ENCODE measurements at regions not wholly inside any gene's neighbourhood (a gene's known extent, or its start where the extent isn't known, plus 50 kb on each side); places are given as distances from the start of the nearest gene placed in this dataset.
"Not testable (repeated sequence)": the region's sequence is repeated elsewhere in the genome, so short reads cannot be mapped to it uniquely, and the experiment has no call there.

DNA sequence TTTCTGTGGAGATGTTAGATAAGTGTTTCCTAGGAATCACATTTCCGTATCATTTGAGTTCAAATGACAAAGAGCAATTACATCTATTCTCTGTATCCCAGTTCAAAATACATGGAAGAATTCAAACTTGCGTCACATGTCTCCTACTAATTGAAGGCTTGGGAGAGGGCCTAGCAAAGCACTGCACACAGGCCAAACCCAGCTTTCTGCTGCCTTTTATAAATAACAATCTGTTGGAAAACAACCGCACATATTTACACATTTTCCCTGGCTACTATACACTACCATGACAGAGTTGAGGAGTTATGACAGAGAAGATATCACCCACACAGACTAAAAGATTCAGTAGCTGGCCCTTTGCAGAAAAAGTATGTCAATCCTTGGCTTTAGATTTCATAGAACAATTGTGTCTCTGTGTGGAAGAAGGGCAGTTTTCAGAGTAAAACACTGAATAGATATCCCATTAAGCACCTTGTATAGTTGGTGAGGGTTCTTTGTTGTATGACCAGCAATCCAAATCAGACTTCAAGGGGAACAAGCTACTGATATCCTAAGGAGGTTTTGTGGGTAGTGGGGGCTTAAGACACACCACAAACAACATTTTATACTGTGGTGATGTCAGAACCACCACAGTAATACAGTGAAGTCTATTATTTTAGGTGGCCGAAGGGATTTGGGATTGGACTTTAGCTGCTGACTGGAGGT, 861.3 kb downstream of the CCDC85A start:
- no peak for DNase-seq

DNA sequence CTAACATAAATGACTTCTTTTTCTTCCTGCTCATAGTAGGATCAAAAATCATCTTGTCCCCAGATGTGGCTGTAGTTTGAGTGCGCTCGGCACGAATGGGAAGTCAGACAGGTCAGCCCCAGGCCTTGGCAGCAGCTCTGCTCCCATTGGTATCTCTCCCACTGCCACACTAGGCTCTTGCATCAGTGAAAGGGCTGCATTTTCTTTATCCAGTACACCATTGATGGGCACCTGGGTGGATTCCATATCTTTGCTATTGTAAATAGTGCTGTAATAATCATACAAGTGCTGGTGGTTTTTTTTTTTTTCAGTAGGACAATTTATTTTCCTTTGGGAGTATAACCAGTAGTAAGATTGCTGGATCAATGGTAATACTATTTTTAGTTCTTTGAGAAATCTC, 865.5 kb downstream of the CCDC85A start:
- no peak for DNase-seq

DNA sequence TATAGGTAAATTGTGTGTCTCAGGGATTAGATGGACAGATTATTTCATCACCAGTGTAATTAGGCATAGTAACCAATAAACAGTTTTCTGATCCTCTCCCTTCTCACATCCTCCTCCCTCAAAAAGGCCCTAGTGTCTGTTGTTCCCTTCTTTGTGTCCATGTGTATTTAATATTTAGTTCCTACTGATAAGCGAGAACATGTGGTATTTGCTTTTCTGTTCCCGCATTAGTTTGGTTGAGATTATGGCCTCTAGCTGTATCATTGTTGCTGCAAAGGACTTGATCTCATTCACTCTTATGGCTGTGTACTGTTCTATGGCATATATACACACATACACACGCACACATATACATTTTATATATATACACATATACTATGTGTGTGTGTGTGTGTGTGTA, 866.2 kb downstream of the CCDC85A start:
- DNase-seq, result no peak

- DNase-seq, result not testable (repeated sequence)
These were observed 882.5 kb downstream of the CCDC85A start for GRCh38 chr2:57066301-57066700.

DNA sequence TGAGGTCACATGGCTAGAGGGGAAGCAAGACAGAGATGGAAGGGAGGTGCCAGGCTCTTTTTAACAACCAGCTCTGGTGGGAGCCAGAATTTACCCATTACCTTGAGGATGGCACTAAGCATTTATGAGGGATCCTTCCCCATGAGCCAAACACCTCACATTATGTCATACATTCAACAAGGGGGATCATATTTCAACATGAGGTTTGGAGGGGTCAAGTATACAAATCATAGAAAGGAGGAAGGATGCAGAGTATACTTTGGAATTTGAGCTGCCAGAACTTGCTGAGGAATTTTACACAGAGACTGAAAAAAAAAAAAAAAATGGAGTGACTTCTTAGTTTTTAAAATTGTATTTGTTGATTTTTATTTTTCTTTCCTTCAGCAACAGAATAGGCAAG, 891.4 kb downstream of the CCDC85A start:
- no peak for DNase-seq

DNA sequence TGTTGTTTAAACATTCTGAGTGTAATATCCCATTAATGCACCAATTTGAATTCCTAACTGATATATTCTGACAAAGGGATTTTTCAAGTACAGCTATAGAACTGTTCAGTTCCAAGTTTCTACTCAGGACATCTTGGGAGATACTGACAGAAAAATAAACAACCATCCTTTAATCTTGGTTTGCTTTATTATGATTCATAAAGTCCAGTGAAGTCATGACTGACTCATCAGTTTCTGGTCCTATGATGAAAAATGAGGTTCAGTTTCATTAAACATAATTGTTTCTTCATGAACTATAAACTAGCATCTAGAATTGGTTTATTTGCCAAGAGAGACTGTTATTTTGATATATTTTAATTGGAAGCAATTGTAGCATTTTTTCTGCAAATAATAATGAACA, 896.2 kb downstream of the CCDC85A start:
- no peak for DNase-seq

DNA sequence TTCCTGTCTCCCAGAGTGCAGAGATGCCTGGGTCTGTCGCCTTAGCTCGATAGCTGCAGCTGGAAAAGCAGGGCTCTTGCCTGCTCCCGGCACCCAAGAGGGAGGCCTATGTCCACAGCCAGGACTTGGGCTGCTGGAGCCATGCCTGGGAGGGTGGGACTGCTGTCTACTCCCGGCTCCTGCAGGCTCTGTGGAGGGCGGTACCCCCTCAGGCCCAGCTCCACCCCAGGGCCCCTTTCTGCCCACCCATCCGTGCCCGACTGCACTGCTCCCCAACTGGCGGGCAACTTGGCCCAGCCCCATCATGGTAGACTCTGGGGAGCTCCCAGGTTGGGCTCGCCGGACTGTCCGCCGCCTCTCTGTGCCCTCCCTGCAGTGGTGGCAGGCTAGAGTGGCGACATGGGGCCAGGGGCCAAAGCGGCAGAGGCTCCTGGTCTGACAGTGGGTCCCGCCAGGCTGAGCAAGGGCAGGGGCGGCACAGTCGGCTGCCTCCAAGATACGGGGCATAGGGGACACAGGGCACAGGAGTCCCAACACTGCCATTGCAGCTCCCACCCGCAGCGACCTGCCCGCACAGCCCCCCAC, 901.0 kb downstream of the CCDC85A start:
- DNase-seq, result no peak

DNA sequence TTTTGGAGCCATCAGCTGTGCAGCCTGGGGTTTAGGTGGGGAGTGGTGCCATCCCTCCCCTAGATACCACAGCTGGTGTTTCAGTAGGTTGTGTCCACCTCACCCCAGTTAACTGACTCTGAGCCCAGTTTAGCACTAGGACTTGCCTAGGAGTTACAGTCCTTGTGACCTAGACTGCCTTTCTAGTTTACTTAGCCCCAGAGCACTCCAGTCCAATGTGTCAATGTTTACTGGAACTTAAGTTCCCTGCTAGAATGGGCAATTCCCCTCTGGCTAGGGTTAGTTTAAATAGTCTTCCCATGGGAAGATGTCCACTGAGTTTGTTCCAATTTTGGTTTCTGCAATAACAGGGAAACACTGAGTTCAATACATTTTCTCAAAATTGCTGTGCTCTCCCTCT, 909.2 kb downstream of the CCDC85A start:
- no peak for DNase-seq

- DNase-seq, result no peak
These were observed 914.1 kb downstream of the CCDC85A start for GRCh38 chr2:57097855-57098254.

DNA sequence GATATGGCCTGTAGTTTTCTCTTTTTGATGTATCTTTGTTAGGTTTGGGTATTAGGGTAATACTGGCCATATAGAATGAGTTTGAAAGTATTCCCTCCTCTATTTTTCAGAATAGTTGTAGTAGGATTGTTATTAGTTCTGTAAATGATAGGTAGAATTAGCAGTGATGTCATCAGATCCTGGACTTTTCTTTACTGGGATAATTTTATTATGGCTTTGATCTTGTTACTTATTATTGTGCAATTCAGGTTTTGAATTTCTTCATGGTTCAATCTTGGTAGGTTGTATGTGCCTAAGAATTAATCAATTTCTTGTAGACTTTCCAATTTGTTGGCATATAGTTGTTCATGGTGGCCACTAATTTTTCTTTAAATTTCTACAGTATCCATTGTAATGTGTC, 916.6 kb downstream of the CCDC85A start:
- DNase-seq, result no peak

DNA sequence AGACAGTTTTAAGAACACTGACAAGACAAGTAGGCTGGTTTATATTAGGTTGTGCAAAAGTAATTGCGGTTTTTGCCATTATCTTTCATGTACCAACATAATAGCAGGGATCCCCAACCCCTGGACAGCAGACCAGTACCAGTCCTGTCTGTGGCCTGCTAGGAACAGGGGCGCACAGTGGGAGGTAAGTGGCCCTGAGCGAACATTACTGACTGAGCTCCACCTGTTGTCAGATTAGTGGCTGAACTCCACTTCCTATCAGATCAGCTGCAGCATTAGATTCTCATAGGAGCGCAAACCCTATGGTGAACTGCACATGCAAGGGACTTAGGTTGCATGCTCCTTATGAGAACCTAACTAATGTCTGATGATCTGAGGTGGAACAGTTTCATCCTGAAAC, 921.9 kb downstream of the CCDC85A start:
- DNase-seq, result no peak

GRCh38 chr2:57107353-57107752, 923.6 kb downstream of the CCDC85A start:
- no peak for DNase-seq

GRCh38 chr2:57111531-57111930, 927.7 kb downstream of the CCDC85A start:
- DNase-seq, result no peak

DNA sequence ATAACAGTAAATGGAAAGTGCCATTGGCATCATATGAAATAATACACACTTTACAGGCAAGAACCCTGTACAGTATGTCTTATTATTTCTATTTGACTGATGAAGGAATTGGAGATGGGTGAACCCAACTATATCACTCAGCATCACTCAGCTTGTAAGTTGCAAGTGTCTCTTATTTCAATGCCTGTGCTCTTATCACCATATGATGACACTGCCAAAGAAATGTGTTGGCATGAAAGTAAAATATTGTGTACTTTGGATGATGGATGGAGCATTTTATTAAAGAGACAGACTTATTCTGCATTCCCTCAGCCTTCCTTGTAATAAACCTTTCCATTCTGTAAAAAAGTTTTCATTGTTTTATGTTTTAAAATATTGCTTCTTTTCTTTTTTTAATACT, 927.5 kb upstream of the VRK2 start:
- DNase-seq, result no peak

- no peak for DNase-seq
These were observed 920.2 kb upstream of the VRK2 start for GRCh38 chr2:57126410-57126809.

GRCh38 chr2:57139179-57139578, 907.4 kb upstream of the VRK2 start:
- DNase-seq, result no peak

DNA sequence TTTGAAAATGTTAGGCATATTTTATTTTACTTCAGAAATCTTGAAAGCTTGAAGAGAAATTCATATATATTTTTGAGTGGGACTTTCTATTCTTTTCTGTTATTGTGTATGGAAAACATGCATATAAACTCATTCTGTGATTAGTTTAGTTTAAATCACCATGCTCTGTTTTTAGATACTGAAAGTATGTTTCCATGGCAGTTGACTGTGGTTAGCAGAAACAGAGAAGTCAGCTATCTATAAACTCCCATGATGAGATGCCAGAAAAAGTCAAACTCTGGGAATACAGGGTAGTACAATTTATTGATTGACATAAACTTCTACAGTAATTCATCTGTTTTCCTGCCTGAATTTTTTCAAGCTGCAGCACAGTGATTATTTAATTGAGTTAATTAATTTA, 905.3 kb upstream of the VRK2 start:
- no peak for DNase-seq

DNA sequence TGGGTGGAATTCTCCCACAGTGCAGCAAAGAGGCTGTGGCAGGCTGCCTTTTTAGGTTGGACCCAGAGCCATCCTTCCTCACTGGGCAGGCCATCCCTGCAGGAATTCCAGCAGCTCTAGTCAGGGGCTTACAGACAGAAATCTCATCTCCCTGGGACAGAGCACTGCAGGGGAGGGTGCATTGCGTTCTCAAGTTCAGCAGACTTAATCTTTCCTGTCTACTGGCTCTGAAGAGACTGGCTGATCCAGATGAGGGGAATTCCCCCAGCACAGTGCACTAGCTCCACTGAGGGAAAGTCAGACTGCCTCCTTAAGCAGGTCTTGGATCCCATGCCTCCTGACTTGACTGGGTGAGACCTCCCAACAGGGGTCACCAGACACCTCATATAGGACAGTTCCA, 899.7 kb upstream of the VRK2 start:
- no peak for DNase-seq

- no peak for DNase-seq
These were observed 890.2 kb upstream of the VRK2 start for GRCh38 chr2:57156231-57156924.

DNA sequence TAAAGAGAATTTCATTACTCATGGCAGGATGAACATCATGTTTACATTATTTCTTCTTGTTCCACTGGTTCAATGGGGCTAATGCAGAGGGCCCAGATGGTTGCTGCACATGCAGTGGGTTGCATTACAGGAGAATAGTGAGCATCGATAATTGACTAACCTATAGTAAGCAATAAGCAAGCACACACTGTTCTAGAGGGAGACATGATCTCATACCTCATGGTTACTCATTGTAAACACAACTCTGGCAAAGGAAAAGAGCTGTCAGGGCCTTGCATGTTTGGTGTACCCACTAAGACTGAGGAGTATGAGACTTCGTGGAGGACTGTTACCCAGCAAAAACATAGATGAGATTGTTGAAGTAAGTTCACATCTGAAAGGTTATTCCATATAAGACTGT, 885.6 kb upstream of the VRK2 start:
- no peak for DNase-seq

DNA sequence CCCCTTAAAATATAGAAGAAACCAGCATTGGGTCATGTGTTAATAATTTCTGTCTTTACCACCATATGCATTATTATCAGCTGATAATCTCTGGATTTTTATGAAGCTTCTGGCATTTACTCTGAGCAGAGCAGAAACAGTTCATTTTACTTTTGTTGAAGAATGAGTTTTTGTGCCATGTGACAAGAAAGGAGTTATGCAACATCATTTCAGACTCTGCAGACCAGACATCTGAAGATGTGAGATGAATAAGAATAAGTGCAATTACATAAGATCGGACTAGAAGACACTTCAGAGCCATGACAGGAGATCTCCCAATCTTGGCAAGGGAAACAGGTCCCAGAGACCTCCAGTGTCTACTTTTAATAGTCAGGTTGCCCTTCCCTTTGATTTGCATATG, 869.4 kb upstream of the VRK2 start:
- DNase-seq, result no peak

DNA sequence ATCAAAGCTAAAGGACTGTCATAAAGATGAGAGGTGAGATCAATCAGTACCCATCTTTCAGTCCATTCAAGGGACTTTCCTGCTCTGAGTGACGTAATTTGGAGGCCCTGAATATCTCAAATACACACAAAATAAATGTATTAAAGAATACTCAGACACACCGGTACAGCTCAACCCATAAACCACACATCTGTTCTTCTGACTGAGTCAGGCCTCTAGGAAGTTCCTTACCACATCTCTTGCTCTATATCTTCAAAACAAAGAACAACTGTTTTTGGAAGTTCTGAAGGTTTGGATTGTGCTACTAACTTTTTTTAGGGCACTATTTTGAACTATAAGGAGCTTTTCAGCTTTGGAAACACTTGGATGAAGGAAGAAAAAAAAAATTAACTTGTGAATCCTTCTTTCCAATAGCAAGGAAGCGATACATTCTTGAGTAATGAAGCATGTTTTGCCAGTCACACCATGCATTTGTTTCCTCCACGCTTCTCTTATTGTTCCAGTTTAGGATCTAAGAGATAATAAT, 866.5 kb upstream of the VRK2 start:
- DNase-seq, result no peak

DNA sequence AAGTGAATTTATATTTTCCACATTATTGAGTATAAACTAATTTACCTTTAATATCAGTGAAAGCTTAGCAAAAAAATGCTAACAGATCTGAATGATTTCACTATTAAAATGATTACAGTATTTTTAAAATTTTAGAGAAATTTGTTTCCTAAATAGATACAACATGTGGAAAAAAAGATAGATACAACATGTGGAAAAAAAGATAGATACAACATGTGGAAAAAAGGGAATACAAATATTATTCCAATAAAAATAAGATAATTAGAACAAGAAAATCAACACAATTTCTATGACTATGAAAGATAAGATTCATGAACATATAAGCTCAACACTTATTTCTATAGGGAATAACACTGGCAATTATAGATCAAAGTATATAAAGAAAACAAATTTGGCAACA, 865.9 kb upstream of the VRK2 start:
- DNase-seq, result no peak
